ENCODE measurements at regions not wholly inside any gene's neighbourhood (a gene's known extent, or its start where the extent isn't known, plus 50 kb on each side); places are given as distances from the start of the nearest gene placed in this dataset.

- FAIRE-seq (no peak), DNase-seq (ENCODE audit: low spot score) (no peak)
Observed at GRCh38 chr7:46007990-46008643, 87.0 kb upstream of the IGFBP3 start.

GRCh38 chr7:46007194-46007593, 86.1 kb upstream of the IGFBP3 start:
- DNase-seq (ENCODE audit: low spot score) (no peak), FAIRE-seq (peak; percentile 5)

GRCh38 chr7:46006723-46007122, 85.7 kb upstream of the IGFBP3 start:
- FAIRE-seq (no peak), DNase-seq (ENCODE audit: low spot score) (no peak)

- FAIRE-seq = peak; percentile 85
Observed at GRCh38 chr7:46006212-46006611, 85.1 kb upstream of the IGFBP3 start.

GRCh38 chr7:46004965-46005364, 83.9 kb upstream of the IGFBP3 start:
- DNase-seq (ENCODE audit: low spot score) (no peak), FAIRE-seq (no peak)

More at GRCh38 chr7:46006212-46006611, 85.1 kb upstream of the IGFBP3 start:
- no peak for DNase-seq (ENCODE audit: low spot score)

- FAIRE-seq (no peak), DNase-seq (ENCODE audit: low spot score) (peak; percentile 80)
Observed at GRCh38 chr7:46003896-46004875, 83.1 kb upstream of the IGFBP3 start.

- FAIRE-seq = no peak
- no peak for DNase-seq (ENCODE audit: low spot score)
Observed at GRCh38 chr7:46003161-46003560, 82.1 kb upstream of the IGFBP3 start.

GRCh38 chr7:46000513-46000912, 79.4 kb upstream of the IGFBP3 start:
- FAIRE-seq (no peak), DNase-seq (ENCODE audit: low spot score) (no peak)

GRCh38 chr7:45999541-45999940, 78.5 kb upstream of the IGFBP3 start:
- no peak for DNase-seq (ENCODE audit: low spot score)
- no peak for FAIRE-seq

GRCh38 chr7:45998506-45998905, 77.4 kb upstream of the IGFBP3 start:
- FAIRE-seq = no peak

GRCh38 chr7:45993621-45994020, 72.5 kb upstream of the IGFBP3 start:
- DNase-seq (ENCODE audit: low spot score) = no peak
- FAIRE-seq = no peak

More at GRCh38 chr7:45998506-45998905, 77.4 kb upstream of the IGFBP3 start:
- no peak for DNase-seq (ENCODE audit: low spot score)

- FAIRE-seq (no peak), DNase-seq (ENCODE audit: low spot score) (no peak)
Observed at GRCh38 chr7:45992826-45993225, 71.8 kb upstream of the IGFBP3 start.

GRCh38 chr7:45990276-45990675, 69.2 kb upstream of the IGFBP3 start:
- FAIRE-seq (no peak), DNase-seq (ENCODE audit: low spot score) (no peak)

- peak; percentile 80 for FAIRE-seq
Observed at GRCh38 chr7:45988405-45989057, 67.5 kb upstream of the IGFBP3 start.

GRCh38 chr7:45987521-45988290, 66.6 kb upstream of the IGFBP3 start:
- FAIRE-seq = no peak
- DNase-seq (ENCODE audit: low spot score) = no peak

More at GRCh38 chr7:45988405-45989057, 67.5 kb upstream of the IGFBP3 start:
- DNase-seq (ENCODE audit: low spot score) = no peak

- DNase-seq (ENCODE audit: low spot score) (no peak), FAIRE-seq (peak; percentile 69)
Observed at GRCh38 chr7:45986355-45987298, 65.6 kb upstream of the IGFBP3 start.

GRCh38 chr7:45985902-45986301, 64.8 kb upstream of the IGFBP3 start:
- no peak for DNase-seq (ENCODE audit: low spot score)
- FAIRE-seq = no peak

GRCh38 chr7:45984386-45985295, 63.6 kb upstream of the IGFBP3 start:
- FAIRE-seq (no peak), DNase-seq (ENCODE audit: low spot score) (no peak)

- no peak for FAIRE-seq
Observed at GRCh38 chr7:45983720-45984255, 62.7 kb upstream of the IGFBP3 start.

More at GRCh38 chr7:45983720-45984255, 62.7 kb upstream of the IGFBP3 start:
- DNase-seq (ENCODE audit: low spot score) = no peak

All from urothelium cell line (cell line).